Activated CD4-positive, alpha-beta memory T cell treated with anti-CD3 and anti-CD28 coated beads for 36 hours (primary cell): ENCODE measurements at regions not wholly inside any gene's neighbourhood (a gene's known extent, or its start where the extent isn't known, plus 50 kb on each side); places are given as distances from the start of the nearest gene placed in this dataset.
"Not testable (repeated sequence)": the region's sequence is repeated elsewhere in the genome, so short reads cannot be mapped to it uniquely, and the experiment has no call there.

Experiments
- CTCF ChIA-PET: fragments of 350-600 bp; sonication (Branson Sonifier 250); formaldehyde crosslinking; loops from one replicate; lab custom pipeline; 2021; ENCODE audit warnings: antibody characterized with exemption, inconsistent platforms; lab: Charles Lee
- POLR2A ChIA-PET: fragments of 350-600 bp; sonication (Branson Sonifier 250); formaldehyde crosslinking; loops from one replicate; lab custom pipeline; 2021; ENCODE audit warnings: antibody characterized with exemption; lab: Charles Lee
- DNase-seq: peaks from one replicate; pipeline ENCODE4 v3.0.0-alpha.2; 2020
- H3K27ac Mint-ChIP-seq: one replicate; pipeline ENCODE4 v1.8.0; 2021; ENCODE audit warnings: mixed read lengths
- H3K27me3 Mint-ChIP-seq: one replicate; pipeline ENCODE4 v1.8.0; 2021; ENCODE audit warnings: mixed read lengths
- H3K36me3 Mint-ChIP-seq: one replicate; pipeline ENCODE4 v1.8.0; 2021; ENCODE audit warnings: mixed read lengths
- H3K4me1 Mint-ChIP-seq: one replicate; pipeline ENCODE4 v1.8.0; 2021; ENCODE audit warnings: low read depth, mixed read lengths
- H3K4me3 Mint-ChIP-seq: one replicate; pipeline ENCODE4 v1.8.0; 2021; ENCODE audit warnings: mild to moderate bottlenecking, mixed read lengths
- H3K9me3 Mint-ChIP-seq: one replicate; pipeline ENCODE4 v1.8.0; 2021; ENCODE audit warnings: mixed read lengths
- intact Hi-C: fragments of 100-400 bp; cut with micrococcal nuclease; formaldehyde crosslinking; loops from one replicate; pipeline ENCODE4 v1.15.1; 2023

GRCh38 chr1:143610196-143610595, 361.6 kb downstream of the FAM72C start:
- no peak overlapping the region for H3K4me3 Mint-ChIP-seq
- H3K9me3 Mint-ChIP-seq = no peaks in the 10 kb centered on the region
- no peaks in the 10 kb centered on the region for H3K36me3 Mint-ChIP-seq
- no peaks in the 10 kb centered on the region for H3K4me1 Mint-ChIP-seq
- no peak for DNase-seq
- intact Hi-C loops = no loop called here
- ChIA-PET CTCF (no interaction called here), POLR2A (no interaction called here)
- H3K27ac Mint-ChIP-seq = no peak overlapping the region
- peaks cover 7% of the 10 kb centered on the region for H3K27me3 Mint-ChIP-seq

DNA sequence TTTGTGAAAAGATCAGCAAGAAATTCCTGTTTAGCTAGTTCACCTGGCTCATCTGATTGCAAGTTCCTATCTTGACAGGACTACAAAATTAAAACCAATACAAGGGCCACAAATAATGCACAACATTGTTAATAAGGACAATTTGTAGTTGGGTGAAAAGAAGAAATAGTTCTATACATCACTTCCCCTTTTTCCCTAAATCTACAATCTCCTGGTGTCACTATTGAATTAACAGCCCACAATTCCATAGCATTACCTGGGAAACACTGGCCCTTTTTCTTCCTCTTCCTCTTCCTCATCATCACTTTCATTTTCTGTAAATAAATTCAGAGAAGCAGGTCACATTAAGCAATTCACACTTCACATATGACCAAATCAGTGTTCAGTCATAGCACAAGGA, 366.9 kb downstream of the FAM72C start:
- no peak for DNase-seq
- Mint-ChIP-seq H3K9me3 (no peaks in the 10 kb centered on the region), H3K27ac (no peak overlapping the region), H3K4me3 (no peak overlapping the region), H3K27me3 (peaks cover 11% of the 10 kb centered on the region), H3K4me1 (no peaks in the 10 kb centered on the region), H3K36me3 (no peaks in the 10 kb centered on the region)
- POLR2A ChIA-PET = no interaction called here
- CTCF ChIA-PET = no interaction called here
- intact Hi-C loops = no loop called here

DNA sequence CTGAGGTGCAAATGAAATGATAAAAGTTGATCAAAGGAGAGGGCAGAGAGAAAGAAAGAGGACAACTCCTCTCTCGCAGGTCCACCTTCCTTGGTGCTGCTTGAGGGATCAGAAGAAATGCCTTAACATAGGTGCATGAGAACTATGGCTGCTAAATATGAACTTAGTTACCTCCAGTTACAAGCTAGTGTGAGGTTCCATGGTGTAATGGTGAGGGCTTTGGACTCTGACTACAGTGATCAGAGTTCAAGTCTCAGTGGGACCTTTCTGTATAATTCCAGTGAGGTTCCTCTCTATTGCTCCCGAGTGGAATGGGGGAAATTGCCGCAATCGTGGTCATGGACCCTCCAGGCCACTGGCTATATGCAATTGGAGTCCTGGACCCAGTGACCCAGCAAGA, 387.3 kb downstream of the FAM72C start:
- intact Hi-C loops = no loop called here
- H3K27me3 Mint-ChIP-seq = peaks cover 22% of the 10 kb centered on the region
- CTCF ChIA-PET = no interaction called here
- H3K27ac Mint-ChIP-seq = no peak overlapping the region
- no peaks in the 10 kb centered on the region for H3K9me3 Mint-ChIP-seq
- DNase-seq = no peak
- H3K36me3 Mint-ChIP-seq = no peaks in the 10 kb centered on the region
- POLR2A ChIA-PET = no interaction called here
- no peak overlapping the region for H3K4me3 Mint-ChIP-seq
- no peaks in the 10 kb centered on the region for H3K4me1 Mint-ChIP-seq

DNA sequence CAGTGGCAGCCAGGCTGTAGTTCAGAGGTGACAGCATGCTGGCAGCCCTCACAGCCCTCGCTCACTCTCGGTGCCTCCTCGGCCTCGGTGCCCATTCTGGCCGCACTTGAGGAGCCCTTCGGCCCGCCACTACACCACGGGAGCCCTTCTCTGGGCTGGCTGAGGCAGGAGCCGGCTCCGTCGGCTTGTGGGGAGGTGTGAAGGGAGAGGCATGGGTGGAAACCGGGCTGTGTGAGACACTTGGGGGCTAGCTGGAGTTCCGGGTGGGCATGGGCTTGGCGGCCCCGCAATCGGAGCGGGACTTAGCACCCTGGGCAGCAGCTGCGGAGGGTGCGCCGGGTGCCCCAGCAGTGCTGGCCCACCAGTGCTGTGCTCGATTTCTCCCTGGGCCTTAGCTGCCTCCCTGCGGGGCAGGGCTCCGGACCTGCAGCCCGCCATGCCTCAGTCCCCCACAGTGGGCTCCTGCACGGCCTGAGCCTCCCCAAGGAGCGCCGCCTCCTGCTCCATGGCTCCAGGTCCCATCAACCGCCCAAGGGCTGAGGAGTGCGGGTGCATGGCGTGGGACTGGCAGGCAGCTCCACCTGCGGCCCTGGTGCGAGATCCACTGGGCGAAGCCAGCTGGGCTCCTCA, 396.8 kb downstream of the FAM72C start:
- Mint-ChIP-seq H3K27me3 (peaks cover 6% of the 10 kb centered on the region), H3K4me3 (no peak overlapping the region), H3K4me1 (no peaks in the 10 kb centered on the region), H3K27ac (no peak overlapping the region), H3K36me3 (no peaks in the 10 kb centered on the region), H3K9me3 (peaks cover 21% of the 10 kb centered on the region)
- POLR2A ChIA-PET = no interaction called here
- intact Hi-C loops = no loop called here
- no peak for DNase-seq
- CTCF ChIA-PET = no interaction called here

DNA sequence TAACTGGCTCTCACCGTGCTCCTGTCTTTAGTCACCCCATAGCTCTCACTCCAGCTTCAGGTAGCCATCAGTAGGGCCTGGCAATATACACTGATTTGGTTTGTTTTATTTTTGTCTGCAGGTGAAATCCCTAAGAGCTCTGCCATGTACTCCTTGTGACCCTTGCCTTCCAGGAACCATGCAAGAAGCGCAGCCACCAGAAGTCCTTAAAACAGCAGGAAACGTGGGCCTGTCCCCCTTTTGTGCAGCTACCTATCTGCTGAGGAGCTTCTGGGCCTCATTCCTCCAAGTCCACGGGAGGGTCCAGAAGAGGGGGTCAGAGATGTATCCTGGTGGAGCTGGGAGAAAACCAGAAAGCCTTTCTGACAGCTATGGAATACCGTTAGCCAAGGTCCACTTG, 399.1 kb downstream of the FAM72C start:
- H3K4me3 Mint-ChIP-seq, H3K36me3 Mint-ChIP-seq, DNase-seq, H3K4me1 Mint-ChIP-seq, CTCF ChIA-PET, POLR2A ChIA-PET, H3K27ac Mint-ChIP-seq, intact Hi-C loops, H3K9me3 Mint-ChIP-seq, H3K27me3 Mint-ChIP-seq: not testable (repeated sequence)

DNA sequence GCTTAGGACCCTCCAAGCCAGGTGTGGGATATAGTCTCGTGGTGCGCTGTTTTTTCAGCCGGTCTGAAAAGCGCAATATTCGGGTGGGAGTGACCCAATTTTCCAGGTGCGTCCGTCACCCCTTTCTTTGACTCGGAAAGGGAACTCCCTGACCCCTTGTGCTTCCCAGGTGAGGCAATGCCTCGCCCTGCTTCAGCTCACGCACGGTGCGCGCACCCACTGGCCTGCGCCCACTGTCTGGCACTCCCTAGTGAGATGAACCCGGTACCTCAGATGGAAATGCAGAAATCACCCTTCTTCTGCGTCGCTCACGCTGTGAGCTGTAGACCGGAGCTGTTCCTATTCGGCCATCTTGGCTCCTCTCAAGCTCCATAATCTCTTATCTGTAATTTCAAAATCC, 408.0 kb downstream of the FAM72C start:
- intact Hi-C loops, H3K4me1 Mint-ChIP-seq: not testable (repeated sequence)

DNA sequence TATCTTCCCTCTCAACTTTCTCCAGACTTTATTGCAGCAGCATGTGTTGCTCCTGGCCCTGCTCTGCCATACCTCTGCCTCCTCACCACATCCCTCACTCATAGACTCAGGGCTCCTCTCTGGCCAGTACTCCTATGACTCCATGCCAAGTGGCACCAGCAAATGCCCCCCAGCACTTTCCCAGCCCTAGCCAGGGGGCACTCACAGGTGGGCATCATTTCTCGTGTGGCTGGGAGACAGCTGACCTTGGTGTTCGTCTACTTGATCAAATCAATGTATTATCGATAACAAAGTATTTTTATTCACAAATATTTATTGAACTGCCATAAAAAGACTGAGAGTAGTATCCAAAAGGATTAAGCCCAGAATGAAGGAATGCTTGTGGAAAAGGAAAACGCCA, 418.2 kb downstream of the FAM72C start:
- intact Hi-C loops = no loop called here
- ChIA-PET POLR2A (no interaction called here), CTCF (no interaction called here)
- H3K36me3 Mint-ChIP-seq = no peaks in the 10 kb centered on the region
- DNase-seq = no peak
- no peak overlapping the region for H3K4me3 Mint-ChIP-seq
- H3K27ac Mint-ChIP-seq = no peak overlapping the region
- no peaks in the 10 kb centered on the region for H3K4me1 Mint-ChIP-seq
- H3K27me3 Mint-ChIP-seq = peaks cover 5% of the 10 kb centered on the region
- H3K9me3 Mint-ChIP-seq = no peaks in the 10 kb centered on the region

More for the DNA sequence above, 408.0 kb downstream of the FAM72C start:
- H3K4me3 Mint-ChIP-seq, H3K36me3 Mint-ChIP-seq, POLR2A ChIA-PET, H3K9me3 Mint-ChIP-seq, DNase-seq, H3K27ac Mint-ChIP-seq, CTCF ChIA-PET: not testable (repeated sequence)
- H3K27me3 Mint-ChIP-seq = peaks cover 11% of the 10 kb centered on the region

- DNase-seq, POLR2A ChIA-PET, H3K4me1 Mint-ChIP-seq, intact Hi-C loops, CTCF ChIA-PET, H3K4me3 Mint-ChIP-seq: not testable (repeated sequence)
- Mint-ChIP-seq H3K36me3 (peaks cover 15% of the 10 kb centered on the region), H3K27ac (peak overlapping the region; percentile 13), H3K9me3 (peaks cover 26% of the 10 kb centered on the region), H3K27me3 (peaks cover 20% of the 10 kb centered on the region)
Observed at GRCh38 chr1:143504703-143505102, 467.1 kb downstream of the FAM72C start.

- peaks cover 26% of the 10 kb centered on the region for H3K9me3 Mint-ChIP-seq
- intact Hi-C loops, H3K27ac Mint-ChIP-seq, DNase-seq, POLR2A ChIA-PET, H3K4me3 Mint-ChIP-seq, H3K4me1 Mint-ChIP-seq, CTCF ChIA-PET: not testable (repeated sequence)
- H3K27me3 Mint-ChIP-seq = peaks cover 20% of the 10 kb centered on the region
- peaks cover 15% of the 10 kb centered on the region for H3K36me3 Mint-ChIP-seq
Observed at GRCh38 chr1:143504080-143504479, 467.7 kb downstream of the FAM72C start.

- H3K4me3 Mint-ChIP-seq = peak overlapping the region; percentile 38
- intact Hi-C loops, CTCF ChIA-PET, DNase-seq, POLR2A ChIA-PET, H3K4me1 Mint-ChIP-seq: not testable (repeated sequence)
- H3K27me3 Mint-ChIP-seq = peaks cover 20% of the 10 kb centered on the region
- peaks cover 26% of the 10 kb centered on the region for H3K9me3 Mint-ChIP-seq
- peak overlapping the region; percentile 71 for H3K27ac Mint-ChIP-seq
- H3K36me3 Mint-ChIP-seq = peaks cover 15% of the 10 kb centered on the region
Observed at GRCh38 chr1:143503048-143503447, 468.7 kb downstream of the FAM72C start.

DNA sequence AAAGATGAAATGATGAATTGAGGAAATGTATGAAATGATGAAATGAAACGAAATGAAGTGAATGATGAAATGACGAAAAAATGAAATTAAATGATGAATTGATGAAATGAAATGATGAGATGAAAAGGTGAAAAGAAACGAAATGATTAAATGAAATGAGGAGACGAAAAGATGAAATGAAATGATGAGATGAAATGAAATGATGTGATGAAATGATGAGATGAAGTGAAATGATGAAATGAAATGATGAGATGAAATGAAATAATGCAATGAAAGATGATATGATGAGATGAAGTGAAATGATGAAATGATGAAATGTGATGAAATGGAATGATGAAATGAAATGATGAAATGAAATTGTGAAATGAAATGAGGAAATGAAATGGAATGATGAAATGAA, 469.7 kb downstream of the FAM72C start:
- CTCF ChIA-PET, intact Hi-C loops, H3K4me1 Mint-ChIP-seq, DNase-seq, POLR2A ChIA-PET: not testable (repeated sequence)
- Mint-ChIP-seq H3K27me3 (peaks cover 20% of the 10 kb centered on the region), H3K9me3 (peaks cover 26% of the 10 kb centered on the region), H3K4me3 (peak overlapping the region; percentile 33), H3K27ac (peak overlapping the region; percentile 65), H3K36me3 (peaks cover 15% of the 10 kb centered on the region)

- H3K4me3 Mint-ChIP-seq, H3K4me1 Mint-ChIP-seq, intact Hi-C loops, POLR2A ChIA-PET, CTCF ChIA-PET, H3K27ac Mint-ChIP-seq: not testable (repeated sequence)
- Mint-ChIP-seq H3K27me3 (peaks cover 12% of the 10 kb centered on the region), H3K36me3 (peaks cover 11% of the 10 kb centered on the region), H3K9me3 (peaks cover 14% of the 10 kb centered on the region)
- peak; percentile 15 for DNase-seq
Observed at GRCh38 chr1:143498059-143498749, 473.6 kb downstream of the FAM72C start.

GRCh38 chr1:143497374-143497747, 474.4 kb downstream of the FAM72C start:
- Mint-ChIP-seq H3K27me3 (peaks cover 5% of the 10 kb centered on the region), H3K4me1 (no peaks in the 10 kb centered on the region), H3K9me3 (peaks cover 6% of the 10 kb centered on the region), H3K36me3 (peaks cover 3% of the 10 kb centered on the region), H3K4me3 (no peak overlapping the region), H3K27ac (no peak overlapping the region)
- intact Hi-C loops = no loop called here
- ChIA-PET POLR2A (no interaction called here), CTCF (no interaction called here)
- DNase-seq = no peak
